ENCODE measurements at regions not wholly inside any gene's neighbourhood (a gene's known extent, or its start where the extent isn't known, plus 50 kb on each side); places are given as distances from the start of the nearest gene placed in this dataset.

DNA sequence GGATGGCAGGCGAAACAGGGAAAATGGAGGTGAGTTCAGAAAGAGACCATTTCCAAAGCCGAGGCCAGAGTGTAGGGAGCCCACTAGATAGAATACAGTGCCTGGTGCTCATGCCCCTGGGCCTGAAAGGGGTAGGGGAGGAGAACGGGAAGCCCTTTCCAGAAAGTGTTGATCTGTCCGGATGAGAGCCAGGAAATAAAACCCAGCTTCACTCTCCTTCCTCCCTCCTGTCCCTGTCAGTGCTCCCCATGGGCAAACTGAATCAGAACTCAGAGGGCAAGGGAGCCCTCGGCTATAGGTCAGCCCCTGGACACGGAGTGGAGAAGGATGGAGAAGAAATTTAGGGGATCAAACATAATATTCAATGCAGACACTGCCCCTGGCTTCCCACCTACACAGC is 57.7 kb upstream of the RPL38 start:
- no peaks in the 10 kb centered on the region for H3K27me3 ChIP-seq
- H3K9me3 ChIP-seq, result peaks cover 0 to 15% of the 10 kb centered on the region in 2 donors
- H3K36me3 ChIP-seq, result no peaks in the 10 kb centered on the region
- peak in 1 of 2 donors; percentile 22 for DNase-seq (ENCODE audit: low spot score in 2 of 2)
- no peaks in the 10 kb centered on the region for H3K4me1 ChIP-seq
- TF ChIP-seq, protein P1, sequence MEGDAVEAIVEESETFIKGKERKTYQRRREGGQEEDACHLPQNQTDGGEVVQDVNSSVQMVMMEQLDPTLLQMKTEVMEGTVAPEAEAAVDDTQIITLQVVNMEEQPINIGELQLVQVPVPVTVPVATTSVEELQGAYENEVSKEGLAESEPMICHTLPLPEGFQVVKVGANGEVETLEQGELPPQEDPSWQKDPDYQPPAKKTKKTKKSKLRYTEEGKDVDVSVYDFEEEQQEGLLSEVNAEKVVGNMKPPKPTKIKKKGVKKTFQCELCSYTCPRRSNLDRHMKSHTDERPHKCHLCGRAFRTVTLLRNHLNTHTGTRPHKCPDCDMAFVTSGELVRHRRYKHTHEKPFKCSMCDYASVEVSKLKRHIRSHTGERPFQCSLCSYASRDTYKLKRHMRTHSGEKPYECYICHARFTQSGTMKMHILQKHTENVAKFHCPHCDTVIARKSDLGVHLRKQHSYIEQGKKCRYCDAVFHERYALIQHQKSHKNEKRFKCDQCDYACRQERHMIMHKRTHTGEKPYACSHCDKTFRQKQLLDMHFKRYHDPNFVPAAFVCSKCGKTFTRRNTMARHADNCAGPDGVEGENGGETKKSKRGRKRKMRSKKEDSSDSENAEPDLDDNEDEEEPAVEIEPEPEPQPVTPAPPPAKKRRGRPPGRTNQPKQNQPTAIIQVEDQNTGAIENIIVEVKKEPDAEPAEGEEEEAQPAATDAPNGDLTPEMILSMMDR (IDR thresholded peaks at IDR 0.05), result no peak
- no peak overlapping the region for H3K4me3 ChIP-seq
- intact Hi-C loops (cut with DNase I), result no loop called here
- no peak overlapping the region for H3K27ac ChIP-seq

DNA sequence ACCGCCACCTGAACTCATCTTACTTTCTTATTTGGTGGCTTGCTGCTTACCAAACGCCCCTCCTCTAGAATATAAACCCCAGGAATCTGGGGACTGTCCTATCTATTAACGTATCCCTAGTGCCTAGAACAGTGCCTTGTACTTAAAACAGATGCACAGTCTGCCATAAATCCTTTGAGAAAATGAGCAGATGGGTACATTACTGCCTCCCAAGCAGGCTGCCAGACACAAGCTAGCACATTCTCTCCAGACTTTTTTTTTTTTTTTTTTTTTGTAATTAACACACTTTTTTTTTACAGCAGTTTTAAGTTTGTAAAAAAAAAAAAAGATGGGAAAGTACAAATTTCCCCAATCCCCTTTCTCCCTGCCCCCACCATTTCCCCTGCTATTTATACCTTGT is 57.3 kb upstream of the RPL38 start:
- TF ChIP-seq, protein P1 (IDR thresholded peaks at IDR 0.05), result no peak
- Histone ChIP-seq H3K27ac (no peak overlapping the region), H3K9me3 (peaks cover 0 to 14% of the 10 kb centered on the region in 2 donors), H3K4me1 (no peaks in the 10 kb centered on the region), H3K36me3 (no peaks in the 10 kb centered on the region), H3K27me3 (no peaks in the 10 kb centered on the region), H3K4me3 (no peak overlapping the region)
- no peak for DNase-seq (ENCODE audit: low spot score in 2 of 2)
- intact Hi-C loops (cut with DNase I), result no loop called here

DNA sequence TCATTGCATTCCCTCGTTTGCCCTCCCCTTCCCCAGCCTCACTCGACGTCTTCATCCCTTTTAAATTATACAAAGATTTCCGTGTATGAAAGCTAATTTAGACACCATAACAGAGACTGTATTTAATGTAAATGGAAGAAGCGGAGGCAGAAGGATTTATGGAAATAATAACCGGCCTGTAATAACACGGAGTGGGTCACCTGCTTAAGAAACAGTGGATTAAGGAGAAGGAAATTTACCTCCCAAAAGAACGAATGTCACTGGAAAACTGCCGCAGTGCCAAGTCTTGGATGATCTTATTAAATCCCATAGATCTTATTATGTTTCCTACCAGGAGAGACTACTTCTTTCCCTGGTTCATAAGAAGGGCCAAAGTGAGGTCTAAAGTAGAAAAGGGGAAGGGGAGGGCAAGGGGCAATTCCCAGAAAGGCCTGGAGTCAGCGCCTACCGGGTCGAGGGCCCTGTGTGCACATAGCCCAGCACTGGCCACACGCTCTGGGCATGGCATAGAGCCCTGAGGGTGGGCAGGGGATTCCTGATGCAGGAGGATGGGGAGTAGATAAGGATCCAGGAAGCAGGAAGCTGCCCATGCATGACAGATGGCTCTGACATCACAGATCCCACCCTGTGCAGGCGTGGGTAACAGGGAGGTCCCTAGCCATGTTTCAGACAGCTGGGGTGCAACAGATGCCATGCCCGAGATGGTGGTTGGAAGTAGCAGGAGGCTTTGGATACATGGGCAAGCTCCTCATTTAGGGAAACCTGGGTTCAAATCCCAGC is 56.2 kb upstream of the RPL38 start:
- Histone ChIP-seq H3K4me3 (no peak overlapping the region), H3K9me3 (peaks cover 0 to 8% of the 10 kb centered on the region in 2 donors), H3K4me1 (no peaks in the 10 kb centered on the region), H3K36me3 (no peaks in the 10 kb centered on the region), H3K27me3 (no peaks in the 10 kb centered on the region), H3K27ac (no peak overlapping the region)
- TF ChIP-seq, protein P1 (IDR thresholded peaks at IDR 0.05), result no peak
- intact Hi-C loops (cut with DNase I), result no loop called here
- DNase-seq (ENCODE audit: low spot score in 2 of 2), result peak in 1 of 2 donors; percentile 40

DNA sequence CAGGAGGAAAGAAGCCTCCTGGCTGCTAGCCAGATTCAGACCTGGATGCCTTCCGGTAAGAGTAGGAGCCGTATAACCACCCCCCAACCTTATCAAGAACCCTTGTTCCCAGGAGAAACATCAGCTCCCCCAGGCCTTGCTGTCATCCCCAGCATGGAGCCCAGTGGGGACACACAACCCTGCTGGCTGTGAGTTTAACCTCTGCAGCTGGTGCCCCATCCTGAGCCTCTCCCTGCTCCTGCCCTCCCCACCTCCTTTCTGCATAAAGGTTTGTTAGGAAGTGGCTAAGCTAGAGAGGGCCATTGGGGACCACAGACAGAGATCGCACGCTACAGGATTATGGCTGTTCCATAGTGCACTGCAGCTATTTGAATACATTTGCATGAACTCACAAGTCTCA is 55.5 kb upstream of the RPL38 start:
- Histone ChIP-seq H3K9me3 (peaks cover 0 to 4% of the 10 kb centered on the region in 2 donors), H3K4me3 (no peak overlapping the region), H3K27ac (no peak overlapping the region), H3K36me3 (no peaks in the 10 kb centered on the region), H3K27me3 (no peaks in the 10 kb centered on the region), H3K4me1 (no peaks in the 10 kb centered on the region)
- TF ChIP-seq, protein P1 (IDR thresholded peaks at IDR 0.05), result no peak
- intact Hi-C loops (cut with DNase I), result no loop called here
- no peak for DNase-seq (ENCODE audit: low spot score in 2 of 2)

DNA sequence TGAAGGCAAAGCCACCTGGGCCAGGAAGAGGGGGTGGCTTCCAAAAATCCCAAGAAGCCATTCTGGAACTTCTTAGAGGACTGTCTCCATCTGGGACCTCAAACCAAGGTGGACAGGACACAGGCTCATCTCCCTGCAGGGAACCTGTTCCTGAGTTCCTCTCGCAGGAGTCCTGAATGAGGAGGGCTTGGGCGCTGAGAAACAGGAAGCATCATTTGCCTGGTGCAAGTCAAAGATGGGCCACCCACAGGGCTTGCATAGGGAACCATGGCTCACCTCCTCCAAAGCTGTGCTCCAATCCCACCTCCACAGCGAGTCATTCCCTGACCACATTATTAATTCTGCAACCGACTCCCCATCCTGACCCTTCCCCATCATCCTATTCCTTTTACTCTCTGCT is 55.0 kb upstream of the RPL38 start:
- no peaks in the 10 kb centered on the region for H3K36me3 ChIP-seq
- no peaks in the 10 kb centered on the region for H3K27me3 ChIP-seq
- intact Hi-C loops (cut with DNase I), result no loop called here
- no peaks in the 10 kb centered on the region for H3K9me3 ChIP-seq
- TF ChIP-seq, protein P1 (IDR thresholded peaks at IDR 0.05), result no peak
- no peaks in the 10 kb centered on the region for H3K4me1 ChIP-seq
- H3K27ac ChIP-seq, result no peak overlapping the region
- no peak for DNase-seq (ENCODE audit: low spot score in 2 of 2)
- H3K4me3 ChIP-seq, result no peak overlapping the region
